ENCODE measurements at regions not wholly inside any gene's neighbourhood (a gene's known extent, or its start where the extent isn't known, plus 50 kb on each side); places are given as distances from the start of the nearest gene placed in this dataset.

- TF ChIP-seq CTCF (IDR thresholded peaks at IDR 0.05; ENCODE audit: extremely low read depth in 1 of 2, insufficient read depth in 1 of 2, low read depth in 1 of 2, low read length in 2 of 2) (no peak), JUN (IDR thresholded peaks at IDR 0.05; ENCODE audit: borderline replicate concordance, insufficient read depth, insufficient read length, low read depth) (no peak), POLR2A (IDR thresholded peaks at IDR 0.05; ENCODE audit: low read depth, low read length) (no peak), POLR2AphosphoS5 (IDR thresholded peaks at IDR 0.05; ENCODE audit: insufficient read depth, low read depth, low read length) (no peak)
Observed at GRCh38 chr4:100823993-100824323, 306.1 kb upstream of the EMCN start.

Measured in endothelial cell of umbilical vein (primary cell).